K562 (cell line): ENCODE measurements at regions not wholly inside any gene's neighbourhood (a gene's known extent, or its start where the extent isn't known, plus 50 kb on each side); places are given as distances from the start of the nearest gene placed in this dataset.

Experiments
- BDP1 ChIP-seq: IDR thresholded peaks from 3 replicates; pipeline ENCODE4 v1.6.1; 2011; ENCODE audit not compliant: insufficient read length, insufficient read depth
- ETS2 ChIP-seq: IDR thresholded peaks from 2 replicates; pipeline ENCODE4 v1.6.1; 2016; ENCODE audit warnings: borderline replicate concordance, missing genetic modification characterization, mild to moderate bottlenecking, moderate library complexity, missing compliant biosample characterization; ENCODE audit not compliant: poor library complexity, severe bottlenecking
- GATA2 ChIP-seq: sonication (generic); formaldehyde crosslinking; IDR thresholded peaks from 2 replicates; pipeline ENCODE4 v1.4.0; 2020; ENCODE audit warnings: mild to moderate bottlenecking, missing genetic modification reagents
- PRDM10 ChIP-seq: fragments of 450-650 bp; IDR thresholded peaks from 2 replicates; pipeline ENCODE4 v1.6.1; 2018; ENCODE audit not compliant: partially characterized antibody
- SNRNP70 ChIP-seq: fragments of 200-400 bp; formaldehyde crosslinking; optimal IDR thresholded peaks from 2 replicates; pipeline ENCODE3; 2017; ENCODE audit warnings: low read depth, low read length
- ZFP91 ChIP-seq: sonication (generic); formaldehyde crosslinking; IDR thresholded peaks from 2 replicates; pipeline ENCODE4 v1.8.0; 2022; ENCODE audit warnings: mild to moderate bottlenecking, missing genetic modification reagents
- ZNF23 ChIP-seq: fragments of 250-450 bp; sonication (Bioruptor Pico); IDR thresholded peaks from 2 replicates; pipeline ENCODE4 v1.4.0; 2020; ENCODE audit warnings: mild to moderate bottlenecking
- ZNF431 ChIP-seq: sonication (generic); formaldehyde crosslinking; IDR thresholded peaks from 2 replicates; pipeline ENCODE4 v1.8.0; 2022; ENCODE audit warnings: mild to moderate bottlenecking, missing genetic modification reagents
- ZNF609 ChIP-seq: sonication (generic); formaldehyde crosslinking; IDR thresholded peaks from 2 replicates; pipeline ENCODE4 v1.8.1; 2023; ENCODE audit warnings: missing genetic modification reagents, mild to moderate bottlenecking, borderline replicate concordance

GRCh38 chr3:72595376-72595775 is 252.9 kb downstream of the SHQ1 start (continued):
- TF ChIP-seq ZFP91 (CRISPR knock-in tag) (no peak), PRDM10 (no peak), BDP1 (no peak), ZNF23 (CRISPR knock-in tag) (no peak), GATA2 (CRISPR knock-in tag) (peak; percentile 90), ETS2 (tag) (no peak), SNRNP70 (no peak), ZNF431 (no peak), ZNF609 (no peak)
